SU-DHL-6 (cell line): ENCODE measurements at regions not wholly inside any gene's neighbourhood (a gene's known extent, or its start where the extent isn't known, plus 50 kb on each side); places are given as distances from the start of the nearest gene placed in this dataset.
"Not testable (repeated sequence)": the region's sequence is repeated elsewhere in the genome, so short reads cannot be mapped to it uniquely, and the experiment has no call there.

Experiments
- EZH2phosphoT487 ChIP-seq: fragments of 200-600 bp; sonication (generic), shearing (Covaris generic); conservative IDR thresholded peaks from 2 replicates; pipeline ENCODE4 v1.6.1; 2018; ENCODE audit warnings: mild to moderate bottlenecking, antibody characterized with exemption, low read length, moderate library complexity, mixed read lengths
- TF ChIP-seq, protein P1 (sequence below): fragments of 200-600 bp; sonication (generic); IDR thresholded peaks from one replicate; pipeline ENCODE4 v1.5.1; 2017; ENCODE audit warnings: antibody characterized with exemption, mild to moderate bottlenecking, low read length, moderate library complexity; ENCODE audit not compliant: insufficient read depth, poor library complexity, severe bottlenecking

DNA sequence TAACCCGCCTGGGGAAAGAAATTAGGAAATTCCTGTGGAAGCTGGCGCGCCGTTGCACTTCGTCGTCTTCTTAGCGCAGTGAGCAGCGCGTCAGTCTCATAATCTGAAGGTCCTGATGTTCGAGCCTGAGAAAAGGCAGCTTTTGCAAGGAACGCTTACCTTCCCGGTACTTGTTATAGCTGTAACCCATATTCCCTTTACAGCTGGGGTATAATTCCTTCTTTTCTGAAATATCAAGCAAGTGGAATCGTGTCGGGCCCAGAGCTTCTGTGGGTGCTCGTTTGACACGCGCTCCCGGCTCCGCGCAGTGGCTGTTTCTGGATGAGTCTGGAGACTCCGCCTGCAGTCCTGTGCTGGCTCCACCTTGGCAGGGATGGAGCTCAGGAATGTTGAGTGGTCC, 491.2 kb downstream of the PRIM2 start:
- TF ChIP-seq, protein P1, sequence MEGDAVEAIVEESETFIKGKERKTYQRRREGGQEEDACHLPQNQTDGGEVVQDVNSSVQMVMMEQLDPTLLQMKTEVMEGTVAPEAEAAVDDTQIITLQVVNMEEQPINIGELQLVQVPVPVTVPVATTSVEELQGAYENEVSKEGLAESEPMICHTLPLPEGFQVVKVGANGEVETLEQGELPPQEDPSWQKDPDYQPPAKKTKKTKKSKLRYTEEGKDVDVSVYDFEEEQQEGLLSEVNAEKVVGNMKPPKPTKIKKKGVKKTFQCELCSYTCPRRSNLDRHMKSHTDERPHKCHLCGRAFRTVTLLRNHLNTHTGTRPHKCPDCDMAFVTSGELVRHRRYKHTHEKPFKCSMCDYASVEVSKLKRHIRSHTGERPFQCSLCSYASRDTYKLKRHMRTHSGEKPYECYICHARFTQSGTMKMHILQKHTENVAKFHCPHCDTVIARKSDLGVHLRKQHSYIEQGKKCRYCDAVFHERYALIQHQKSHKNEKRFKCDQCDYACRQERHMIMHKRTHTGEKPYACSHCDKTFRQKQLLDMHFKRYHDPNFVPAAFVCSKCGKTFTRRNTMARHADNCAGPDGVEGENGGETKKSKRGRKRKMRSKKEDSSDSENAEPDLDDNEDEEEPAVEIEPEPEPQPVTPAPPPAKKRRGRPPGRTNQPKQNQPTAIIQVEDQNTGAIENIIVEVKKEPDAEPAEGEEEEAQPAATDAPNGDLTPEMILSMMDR = not testable (repeated sequence)
- not testable (repeated sequence) for TF ChIP-seq EZH2phosphoT487
